OCI-LY1 (cell line): ENCODE measurements at regions not wholly inside any gene's neighbourhood (a gene's known extent, or its start where the extent isn't known, plus 50 kb on each side); places are given as distances from the start of the nearest gene placed in this dataset.

Source experiments
- H2AFZ ChIP-seq: fragments of 200-600 bp; sonication (generic), shearing (Covaris generic); 2 replicates; pipeline ENCODE4 v1.6.0; 2014; ENCODE audit warnings: antibody characterized with exemption, mild to moderate bottlenecking, low read length
- H3F3A ChIP-seq: fragments of 200-600 bp; sonication (generic), shearing (Covaris generic); 2 replicates; pipeline ENCODE4 v1.6.0; 2014; ENCODE audit warnings: mild to moderate bottlenecking, antibody characterized with exemption, low read length, moderate library complexity; ENCODE audit not compliant: insufficient read depth
- H3K27ac ChIP-seq: fragments of 200-600 bp; sonication (generic); 2 replicates; pipeline ENCODE4 v1.5.1; 2014; ENCODE audit warnings: low read length, mixed run types, mild to moderate bottlenecking, low read depth; ENCODE audit not compliant: poor library complexity, severe bottlenecking
- H3K27me3 ChIP-seq: fragments of 200-600 bp; sonication (generic); 2 replicates; pipeline ENCODE4 v1.6.0; 2014; ENCODE audit warnings: antibody characterized with exemption, mild to moderate bottlenecking, low read length, moderate library complexity; ENCODE audit not compliant: insufficient read depth
- H3K36me3 ChIP-seq: fragments of 200-600 bp; sonication (generic); 2 replicates; pipeline ENCODE4 v1.6.1; 2014; ENCODE audit warnings: mild to moderate bottlenecking, antibody characterized with exemption, low read length, moderate library complexity, mixed read lengths; ENCODE audit not compliant: insufficient read depth
- H3K4me1 ChIP-seq: fragments of 200-600 bp; sonication (generic); 2 replicates; pipeline ENCODE4 v1.5.1; 2014; ENCODE audit warnings: mild to moderate bottlenecking, low read length, moderate library complexity; ENCODE audit not compliant: insufficient read depth, severe bottlenecking
- H3K4me2 ChIP-seq: fragments of 200-600 bp; sonication (generic), shearing (Covaris generic); 2 replicates; pipeline ENCODE4 v1.6.1; 2014; ENCODE audit warnings: low read length
- H3K4me3 ChIP-seq: fragments of 200-600 bp; sonication (generic); 2 replicates; pipeline ENCODE4 v1.5.1; 2014; ENCODE audit warnings: low read length, low read depth, mild to moderate bottlenecking, mixed read lengths; ENCODE audit not compliant: poor library complexity, severe bottlenecking
- H3K79me2 ChIP-seq: fragments of 200-600 bp; shearing (Covaris generic); 2 replicates; pipeline ENCODE4 v1.6.1; 2016; ENCODE audit warnings: mixed run types, low read length, mixed read lengths; ENCODE audit not compliant: insufficient read depth
- H3K9ac ChIP-seq: fragments of 200-600 bp; sonication (generic), shearing (Covaris generic); 2 replicates; pipeline ENCODE4 v1.6.1; 2014; ENCODE audit warnings: mild to moderate bottlenecking, low read length, mixed read lengths
- H3K9me2 ChIP-seq: fragments of 200-600 bp; sonication (generic), shearing (Covaris generic); 2 replicates; pipeline ENCODE4 v1.6.1; 2014; ENCODE audit warnings: low read depth, mild to moderate bottlenecking, low read length, mixed read lengths
- H3K9me3 ChIP-seq: fragments of 200-600 bp; shearing (Covaris generic); 2 replicates; pipeline ENCODE4 v1.6.1; 2014; ENCODE audit warnings: low read length, mixed read lengths
- H4K20me1 ChIP-seq: fragments of 200-600 bp; sonication (generic), shearing (Covaris generic); 2 replicates; pipeline ENCODE4 v1.6.0; 2016; ENCODE audit warnings: mild to moderate bottlenecking, low read length; ENCODE audit not compliant: insufficient read depth
- EZH2 ChIP-seq: fragments of 200-600 bp; sonication (generic), shearing (Covaris generic); IDR thresholded peaks from 2 replicates; pipeline ENCODE4 v1.8.0; 2017; ENCODE audit warnings: borderline replicate concordance, mixed run types, mild to moderate bottlenecking, antibody characterized with exemption, low read length, moderate library complexity, mixed read lengths
- TF ChIP-seq, protein P1 (sequence below): fragments of 200-600 bp; sonication (generic), shearing (Covaris generic); IDR thresholded peaks from 2 replicates; pipeline ENCODE4 v1.5.1; 2017; ENCODE audit warnings: mild to moderate bottlenecking, antibody characterized with exemption, low read length, moderate library complexity, mixed read lengths

DNA sequence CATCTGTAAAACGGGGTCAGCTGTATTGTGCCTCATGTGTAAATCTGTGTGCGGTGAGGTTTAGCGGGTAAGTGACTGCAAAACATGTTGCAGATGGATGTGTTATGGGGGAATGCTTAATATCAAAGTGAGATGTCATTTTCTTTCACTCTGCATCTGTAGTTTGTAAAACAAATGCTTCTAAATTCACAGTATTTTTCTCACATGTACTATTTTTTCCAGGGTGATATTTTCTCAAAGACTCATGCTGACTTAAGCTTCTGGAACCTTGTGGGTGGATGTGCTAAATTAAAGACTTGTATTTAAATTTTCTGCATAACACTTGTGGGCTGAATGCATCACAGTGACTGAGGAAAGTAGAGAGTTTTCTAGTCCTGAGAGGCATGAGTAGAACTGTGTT lies 115.2 kb upstream of the TP63 start:
- H3K27ac ChIP-seq: no peak overlapping the region
- H3F3A ChIP-seq: no peaks in the 10 kb centered on the region
- no peaks in the 10 kb centered on the region for H3K9me3 ChIP-seq
- no peaks in the 10 kb centered on the region for H4K20me1 ChIP-seq
- H3K9me2 ChIP-seq: no peaks in the 10 kb centered on the region
- peaks cover 12% of the 10 kb centered on the region for H3K4me1 ChIP-seq
- no peaks in the 10 kb centered on the region for H3K27me3 ChIP-seq
- H3K4me3 ChIP-seq: no peak overlapping the region
- no peaks in the 10 kb centered on the region for H3K36me3 ChIP-seq
- H3K79me2 ChIP-seq: no peaks in the 10 kb centered on the region
- H2AFZ ChIP-seq: no peak overlapping the region
- H3K9ac ChIP-seq: no peak overlapping the region
- TF ChIP-seq, protein P1, sequence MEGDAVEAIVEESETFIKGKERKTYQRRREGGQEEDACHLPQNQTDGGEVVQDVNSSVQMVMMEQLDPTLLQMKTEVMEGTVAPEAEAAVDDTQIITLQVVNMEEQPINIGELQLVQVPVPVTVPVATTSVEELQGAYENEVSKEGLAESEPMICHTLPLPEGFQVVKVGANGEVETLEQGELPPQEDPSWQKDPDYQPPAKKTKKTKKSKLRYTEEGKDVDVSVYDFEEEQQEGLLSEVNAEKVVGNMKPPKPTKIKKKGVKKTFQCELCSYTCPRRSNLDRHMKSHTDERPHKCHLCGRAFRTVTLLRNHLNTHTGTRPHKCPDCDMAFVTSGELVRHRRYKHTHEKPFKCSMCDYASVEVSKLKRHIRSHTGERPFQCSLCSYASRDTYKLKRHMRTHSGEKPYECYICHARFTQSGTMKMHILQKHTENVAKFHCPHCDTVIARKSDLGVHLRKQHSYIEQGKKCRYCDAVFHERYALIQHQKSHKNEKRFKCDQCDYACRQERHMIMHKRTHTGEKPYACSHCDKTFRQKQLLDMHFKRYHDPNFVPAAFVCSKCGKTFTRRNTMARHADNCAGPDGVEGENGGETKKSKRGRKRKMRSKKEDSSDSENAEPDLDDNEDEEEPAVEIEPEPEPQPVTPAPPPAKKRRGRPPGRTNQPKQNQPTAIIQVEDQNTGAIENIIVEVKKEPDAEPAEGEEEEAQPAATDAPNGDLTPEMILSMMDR: no peak
- no peak for TF ChIP-seq EZH2
- H3K4me2 ChIP-seq: no peak overlapping the region

DNA sequence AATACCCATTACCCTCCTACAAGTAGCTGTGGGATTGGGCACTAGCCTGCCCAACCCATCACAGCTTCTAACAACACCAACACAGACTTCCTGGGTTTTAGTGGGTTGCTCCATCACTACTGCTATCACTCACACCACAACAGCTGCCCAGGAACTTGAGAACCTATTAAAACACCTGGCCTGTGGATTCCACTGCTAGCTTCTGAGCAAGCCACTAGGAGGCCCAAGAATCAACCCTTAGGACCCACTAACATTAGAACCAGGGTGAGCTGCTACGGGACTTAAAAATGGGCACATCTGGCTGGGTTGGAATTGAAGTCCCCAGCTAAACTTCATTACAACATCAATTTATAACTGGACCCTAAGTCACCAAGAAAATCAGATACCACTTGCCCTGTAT lies 113.2 kb upstream of the TP63 start:
- H3K9me2 ChIP-seq: no peaks in the 10 kb centered on the region
- H3K27me3 ChIP-seq: no peaks in the 10 kb centered on the region
- no peak overlapping the region for H2AFZ ChIP-seq
- H4K20me1 ChIP-seq: no peaks in the 10 kb centered on the region
- peaks cover 3% of the 10 kb centered on the region for H3K4me1 ChIP-seq
- no peak overlapping the region for H3K27ac ChIP-seq
- no peaks in the 10 kb centered on the region for H3F3A ChIP-seq
- H3K79me2 ChIP-seq: no peaks in the 10 kb centered on the region
- H3K4me3 ChIP-seq: no peak overlapping the region
- TF ChIP-seq EZH2: no peak
- TF ChIP-seq, protein P1: no peak
- H3K9ac ChIP-seq: no peak overlapping the region
- no peaks in the 10 kb centered on the region for H3K36me3 ChIP-seq
- no peak overlapping the region for H3K4me2 ChIP-seq
- no peaks in the 10 kb centered on the region for H3K9me3 ChIP-seq

DNA sequence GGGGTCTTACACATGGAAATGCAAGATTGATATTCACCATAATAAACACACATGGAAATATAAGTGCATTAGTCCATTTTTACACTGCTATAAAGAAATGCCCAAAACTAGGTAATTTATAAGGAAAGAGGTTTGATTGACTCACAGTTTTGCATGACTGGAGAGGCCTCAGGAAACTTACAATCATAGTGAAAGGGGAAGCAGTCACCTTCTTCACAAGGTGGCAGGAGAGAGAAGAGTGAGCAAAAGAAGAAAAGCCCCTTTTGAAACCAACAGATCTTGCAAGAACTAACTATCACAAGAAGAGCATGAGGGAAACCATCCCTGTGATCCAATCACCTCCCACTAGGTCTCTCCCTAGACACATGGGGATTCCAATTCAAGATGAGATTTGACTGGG lies 111.7 kb upstream of the TP63 start:
- no peak overlapping the region for H3K9ac ChIP-seq
- H3K27me3 ChIP-seq: no peaks in the 10 kb centered on the region
- H4K20me1 ChIP-seq: no peaks in the 10 kb centered on the region
- H3K27ac ChIP-seq: no peak overlapping the region
- H2AFZ ChIP-seq: no peak overlapping the region
- H3K4me1 ChIP-seq: no peaks in the 10 kb centered on the region
- H3K4me2 ChIP-seq: no peak overlapping the region
- no peaks in the 10 kb centered on the region for H3K9me3 ChIP-seq
- no peaks in the 10 kb centered on the region for H3K79me2 ChIP-seq
- TF ChIP-seq EZH2: no peak
- TF ChIP-seq, protein P1: no peak
- no peak overlapping the region for H3K4me3 ChIP-seq
- no peaks in the 10 kb centered on the region for H3F3A ChIP-seq
- H3K36me3 ChIP-seq: no peaks in the 10 kb centered on the region
- no peaks in the 10 kb centered on the region for H3K9me2 ChIP-seq
